H9 (cell line): ENCODE measurements at regions not wholly inside any gene's neighbourhood (a gene's known extent, or its start where the extent isn't known, plus 50 kb on each side); places are given as distances from the start of the nearest gene placed in this dataset.

Experiments used
- DNase-seq: peaks from one replicate; pipeline ENCODE4 v3.0.0-alpha.2; 2017
- H2AFZ ChIP-seq: one replicate; pipeline ENCODE4 v1.6.1; 2013; ENCODE audit warnings: mild to moderate bottlenecking, low read length, control low read depth, moderate library complexity
- H2AK5ac ChIP-seq: 2 replicates; pipeline ENCODE4 v1.6.1; 2013; ENCODE audit warnings: low read length, control low read depth, mixed read lengths; ENCODE audit not compliant: insufficient read length
- H2BK120ac ChIP-seq: one replicate; pipeline ENCODE4 v1.6.1; 2013; ENCODE audit warnings: low read depth, mild to moderate bottlenecking, low read length, control low read depth, inconsistent platforms; ENCODE audit not compliant: poor library complexity, severe bottlenecking
- H2BK12ac ChIP-seq: 2 replicates; pipeline ENCODE4 v1.6.1; 2013; ENCODE audit warnings: low read length, control low read depth, mixed read lengths, low read depth; ENCODE audit not compliant: insufficient read length
- H2BK15ac ChIP-seq: 2 replicates; pipeline ENCODE4 v1.6.1; 2013; ENCODE audit warnings: low read depth, low read length, control low read depth
- H2BK20ac ChIP-seq: one replicate; pipeline ENCODE4 v1.6.1; 2013; ENCODE audit warnings: low read depth, mild to moderate bottlenecking, low read length, control low read depth, inconsistent platforms; ENCODE audit not compliant: poor library complexity, severe bottlenecking
- H2BK5ac ChIP-seq: 2 replicates; pipeline ENCODE4 v1.6.1; 2013; ENCODE audit warnings: low read length, control low read depth, mixed read lengths; ENCODE audit not compliant: insufficient read length
- H3K14ac ChIP-seq: 2 replicates; pipeline ENCODE4 v1.6.1; 2013; ENCODE audit warnings: low read length, control low read depth; ENCODE audit not compliant: insufficient read depth
- H3K18ac ChIP-seq: 2 replicates; pipeline ENCODE4 v1.6.1; 2013; ENCODE audit warnings: low read depth, mild to moderate bottlenecking, mixed read lengths, low read length, control low read depth; ENCODE audit not compliant: insufficient read length
- H3K23ac ChIP-seq: 2 replicates; pipeline ENCODE4 v1.6.1; 2013; ENCODE audit warnings: low read length, control low read depth, mixed read lengths, low read depth; ENCODE audit not compliant: insufficient read length
- H3K23me2 ChIP-seq: 2 replicates; pipeline ENCODE4 v1.6.1; 2013; ENCODE audit warnings: low read depth, mild to moderate bottlenecking, mixed read lengths, low read length, control low read depth; ENCODE audit not compliant: insufficient read length, poor library complexity, severe bottlenecking
- H3K27ac ChIP-seq: 2 replicates; pipeline ENCODE4 v1.5.1; 2013; ENCODE audit warnings: low read length, control low read depth, mixed read lengths, low read depth; ENCODE audit not compliant: insufficient read length
- H3K27me3 ChIP-seq: 2 replicates; pipeline ENCODE4 v1.6.1; 2013; ENCODE audit warnings: low read length, control low read depth, inconsistent platforms; ENCODE audit not compliant: insufficient read depth
- H3K4ac ChIP-seq: 2 replicates; pipeline ENCODE4 v1.6.1; 2013; ENCODE audit warnings: low read depth, mild to moderate bottlenecking, control low read depth, inconsistent platforms, low read length, moderate library complexity
- H3K4me1 ChIP-seq: 2 replicates; pipeline ENCODE4 v1.6.1; 2013; ENCODE audit warnings: low read length, control low read depth, inconsistent platforms; ENCODE audit not compliant: insufficient read depth
- H3K4me2 ChIP-seq: 2 replicates; pipeline ENCODE4 v1.6.1; 2013; ENCODE audit warnings: low read length, control low read depth, mixed read lengths; ENCODE audit not compliant: insufficient read length, insufficient read depth
- H3K56ac ChIP-seq: 2 replicates; pipeline ENCODE4 v1.6.1; 2013; ENCODE audit warnings: low read depth, mild to moderate bottlenecking, mixed read lengths, low read length, control low read depth; ENCODE audit not compliant: insufficient read length
- H3K79me1 ChIP-seq: 2 replicates; pipeline ENCODE4 v1.6.1; 2013; ENCODE audit warnings: low read depth, mild to moderate bottlenecking, moderate library complexity, low read length, control low read depth, inconsistent platforms; ENCODE audit not compliant: insufficient read depth, poor library complexity, severe bottlenecking
- H3K79me2 ChIP-seq: 2 replicates; pipeline ENCODE4 v1.6.1; 2013; ENCODE audit warnings: low read length, control low read depth, inconsistent platforms; ENCODE audit not compliant: insufficient read depth
- H3K9ac ChIP-seq: 2 replicates; pipeline ENCODE4 v1.6.1; 2013; ENCODE audit warnings: low read length, control low read depth, mixed read lengths; ENCODE audit not compliant: insufficient read length; ENCODE audit errors: extremely low read depth
- H3K9me3 ChIP-seq: one replicate; pipeline ENCODE4 v1.6.1; 2013; ENCODE audit warnings: low read depth, low read length, inconsistent platforms; ENCODE audit not compliant: control insufficient read depth
- H3T11ph ChIP-seq: one replicate; pipeline ENCODE4 v1.6.1; 2013; ENCODE audit warnings: mild to moderate bottlenecking, low read length, control low read depth, inconsistent platforms
- H4K20me1 ChIP-seq: one replicate; pipeline ENCODE4 v1.6.1; 2013; ENCODE audit not compliant: control insufficient read depth, insufficient read length, insufficient read depth
- H4K5ac ChIP-seq: 2 replicates; pipeline ENCODE4 v1.6.1; 2013; ENCODE audit warnings: low read depth, mild to moderate bottlenecking, mixed read lengths, low read length, control low read depth; ENCODE audit not compliant: insufficient read length
- H4K8ac ChIP-seq: replicated peaks from 2 replicates; pipeline ENCODE4 v1.6.1; 2013; ENCODE audit warnings: low read length, control low read depth, mixed read lengths, low read depth; ENCODE audit not compliant: insufficient read length
- H4K91ac ChIP-seq: 2 replicates; pipeline ENCODE4 v1.6.1; 2013; ENCODE audit warnings: low read depth, mild to moderate bottlenecking, moderate library complexity, mixed read lengths, low read length, control low read depth; ENCODE audit not compliant: insufficient read length
- H3K27ac Mint-ChIP-seq, 3 experiments: 2 replicates in 2 of 3; 3 replicates in 1 of 3; pipeline ENCODE4 v1.8.0; 2020 to 2021; ENCODE audit warnings: mixed read lengths in 3 of 3, mild to moderate bottlenecking in 1 of 3, moderate library complexity in 1 of 3
- H3K27me3 Mint-ChIP-seq: 2 replicates; pipeline ENCODE4 v1.8.0; 2021; ENCODE audit warnings: low read depth, mild to moderate bottlenecking, moderate library complexity, mixed read lengths
- H3K36me3 Mint-ChIP-seq, 3 experiments: 2 replicates in 2 of 3; 3 replicates in 1 of 3; pipeline ENCODE4 v1.8.0; 2020 to 2021; ENCODE audit warnings: low read depth in 3 of 3, mixed read lengths in 3 of 3; ENCODE audit not compliant: insufficient read depth in 1 of 3
- H3K4me1 Mint-ChIP-seq, 2 experiments: 2 replicates each; pipeline ENCODE4 v1.8.0; 2020; ENCODE audit warnings: mixed read lengths in 2 of 2
- H3K4me3 Mint-ChIP-seq, 2 experiments: 2 replicates in 1 of 2; 3 replicates in 1 of 2; pipeline ENCODE4 v1.8.0; 2020 to 2021; ENCODE audit warnings: mild to moderate bottlenecking in 2 of 2, mixed read lengths in 2 of 2, moderate library complexity in 1 of 2
- H3K9me3 Mint-ChIP-seq, 2 experiments: 2 replicates in 1 of 2; 3 replicates in 1 of 2; pipeline ENCODE4 v1.8.0; 2020; ENCODE audit warnings: mild to moderate bottlenecking in 2 of 2, mixed read lengths in 2 of 2, moderate library complexity in 1 of 2
- CTCF ChIP-seq: fragments of 200-600 bp; sonication (generic); conservative IDR thresholded peaks from 3 replicates; pipeline ENCODE4 v1.8.0; 2021; ENCODE audit warnings: antibody characterized with exemption, mild to moderate bottlenecking
- WGBS: extraction: QIAGEN DNeasy Blood & Tissue Kit; methylation state at CpG from one replicate; pipeline ENCODE4 v1.1.7; 2013; ENCODE audit warnings: missing lambda C conversion rate, low lambda C conversion rate, mixed read lengths; ENCODE audit not compliant: insufficient read length; ENCODE audit errors: extremely low coverage; 5-methylcytosine and 5-hydroxymethylcytosine counted together

- Mint-ChIP-seq H3K36me3 (peaks cover 0 to 5% (median 0%) of the 10 kb centered on the region in 3 experiments; a peak in 3 of 7 replicates), H3K27ac (no peak overlapping the region; a peak in 1 of 7 replicates), H3K9me3 (peaks cover 0 to 4% of the 10 kb centered on the region in 2 experiments; a peak in 1 of 5 replicates), H3K27me3 (no peaks in the 10 kb centered on the region; the same call in 1 of the 2 replicates), H3K4me3 (no peak overlapping the region), H3K4me1 (no peaks in the 10 kb centered on the region)
- no peak for TF ChIP-seq CTCF
- no peaks in the 10 kb centered on the region for H3K4me1 ChIP-seq
- no peak overlapping the region for H3K56ac ChIP-seq
- no peak for DNase-seq
- H3K23ac ChIP-seq: no peak overlapping the region
- no CpG with 5 or more reads among the region's 7 CpGs for WGBS
- no peak overlapping the region for H4K91ac ChIP-seq
- no peak overlapping the region for H4K5ac ChIP-seq
- no peak overlapping the region for H2BK5ac ChIP-seq
- no peak overlapping the region for H3T11ph ChIP-seq
- H3K9me3 ChIP-seq: no peaks in the 10 kb centered on the region
- H3K27me3 ChIP-seq: no peaks in the 10 kb centered on the region
- H3K14ac ChIP-seq: no peak overlapping the region
- H4K20me1 ChIP-seq: no peaks in the 10 kb centered on the region
- H2BK120ac ChIP-seq: no peak overlapping the region
- H3K18ac ChIP-seq: no peak overlapping the region
- H3K4me2 ChIP-seq: no peak overlapping the region
- no peak overlapping the region for H3K27ac ChIP-seq
- H2AK5ac ChIP-seq: no peak overlapping the region
- no peak overlapping the region for H2BK20ac ChIP-seq
- H3K79me2 ChIP-seq: no peaks in the 10 kb centered on the region
- no peaks in the 10 kb centered on the region for H3K79me1 ChIP-seq
- no peak overlapping the region for H3K4ac ChIP-seq
- H3K23me2 ChIP-seq: no peaks in the 10 kb centered on the region
- H2BK15ac ChIP-seq: no peak overlapping the region
- no peak overlapping the region for H3K9ac ChIP-seq
- H2BK12ac ChIP-seq: no peak overlapping the region
- H4K8ac ChIP-seq: no peak overlapping the region
- H2AFZ ChIP-seq: no peak overlapping the region
Measured at GRCh38 chr15:93705753-93706455, 525.5 kb upstream of the MCTP2 start.
